ENCODE measurements at regions not wholly inside any gene's neighbourhood (a gene's known extent, or its start where the extent isn't known, plus 50 kb on each side); places are given as distances from the start of the nearest gene placed in this dataset.

DNA sequence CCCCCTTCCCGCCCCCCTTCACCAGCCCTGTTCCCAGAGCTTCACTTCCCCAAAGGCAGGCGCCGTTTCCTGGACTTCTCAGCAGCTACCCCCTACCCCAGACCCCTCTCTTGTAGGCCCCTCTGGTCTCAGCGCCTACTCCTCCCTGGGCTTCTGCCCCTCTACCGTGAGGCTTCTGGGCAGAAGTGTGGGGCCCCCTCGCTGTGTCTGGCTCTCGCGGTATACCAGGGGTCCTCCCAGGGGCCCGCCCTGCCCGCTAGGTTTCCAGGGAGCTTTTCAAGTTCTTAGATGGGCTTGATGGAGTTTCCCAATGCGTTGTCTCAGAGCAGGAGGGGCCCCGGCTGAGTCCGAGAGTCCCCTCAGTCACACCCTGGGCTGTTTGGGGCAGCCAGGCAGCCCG lies 247.1 kb downstream of the SEC14L1 start (continued):
- TF ChIP-seq ZBTB7B (CRISPR knock-in tag; IDR thresholded peaks at IDR 0.05) (no peak), ZNF572 (CRISPR knock-in tag; IDR thresholded peaks at IDR 0.05) (no peak), IKZF1 (IDR thresholded peaks at IDR 0.05) (no peak), FOXP4 (CRISPR knock-in tag; IDR thresholded peaks at IDR 0.05) (0 out of 2 replicates have a peak, but pooled peaks have one; percentile 1), SMYD3 (CRISPR knock-in tag; IDR thresholded peaks at IDR 0.05) (no peak), CEBPZ (IDR thresholded peaks at IDR 0.05; ENCODE audit: low read length) (no peak), RCOR2 (CRISPR knock-in tag; IDR thresholded peaks at IDR 0.05) (no peak), ZNF343 (CRISPR knock-in tag; IDR thresholded peaks at IDR 0.05) (no peak), RFX3 (CRISPR knock-in tag; IDR thresholded peaks at IDR 0.05) (no peak), SAFB2 (CRISPR knock-in tag; IDR thresholded peaks at IDR 0.05; ENCODE audit: borderline replicate concordance, low read depth) (no peak), ZNF720 (CRISPR knock-in tag; IDR thresholded peaks at IDR 0.05) (no peak), AGO2 (optimal IDR thresholded peaks at IDR 0.05; ENCODE audit: low read depth, low read length) (peak; percentile 38), ZNF724P (CRISPR knock-in tag; IDR thresholded peaks at IDR 0.05; ENCODE audit: borderline replicate concordance) (no peak), CCAR2 (optimal IDR thresholded peaks at IDR 0.05; ENCODE audit: low read depth, low read length) (no peak), FOXA1 (IDR thresholded peaks at IDR 0.05) (no peak), FOXA1 (CRISPR knock-in tag; IDR thresholded peaks at IDR 0.05) (no peak), ZNF558 (CRISPR knock-in tag; IDR thresholded peaks at IDR 0.05; ENCODE audit: borderline replicate concordance) (no peak), AGO1 (IDR thresholded peaks at IDR 0.05; ENCODE audit: low read depth, low read length, poor library complexity, severe bottlenecking) (no peak), ZBTB33 (CRISPR knock-in tag; IDR thresholded peaks at IDR 0.05) (peak; percentile 86), EEA1 (CRISPR knock-in tag; IDR thresholded peaks at IDR 0.05; ENCODE audit: borderline replicate concordance) (no peak), ZNF547 (CRISPR knock-in tag; IDR thresholded peaks at IDR 0.05) (no peak), MAFK (conservative IDR thresholded peaks at IDR 0.05 in 1 of 2, IDR thresholded peaks at IDR 0.05 in 1 of 2; ENCODE audit: low read length in 2 of 2) (no peak)
- TF ChIP-seq, protein P1, sequence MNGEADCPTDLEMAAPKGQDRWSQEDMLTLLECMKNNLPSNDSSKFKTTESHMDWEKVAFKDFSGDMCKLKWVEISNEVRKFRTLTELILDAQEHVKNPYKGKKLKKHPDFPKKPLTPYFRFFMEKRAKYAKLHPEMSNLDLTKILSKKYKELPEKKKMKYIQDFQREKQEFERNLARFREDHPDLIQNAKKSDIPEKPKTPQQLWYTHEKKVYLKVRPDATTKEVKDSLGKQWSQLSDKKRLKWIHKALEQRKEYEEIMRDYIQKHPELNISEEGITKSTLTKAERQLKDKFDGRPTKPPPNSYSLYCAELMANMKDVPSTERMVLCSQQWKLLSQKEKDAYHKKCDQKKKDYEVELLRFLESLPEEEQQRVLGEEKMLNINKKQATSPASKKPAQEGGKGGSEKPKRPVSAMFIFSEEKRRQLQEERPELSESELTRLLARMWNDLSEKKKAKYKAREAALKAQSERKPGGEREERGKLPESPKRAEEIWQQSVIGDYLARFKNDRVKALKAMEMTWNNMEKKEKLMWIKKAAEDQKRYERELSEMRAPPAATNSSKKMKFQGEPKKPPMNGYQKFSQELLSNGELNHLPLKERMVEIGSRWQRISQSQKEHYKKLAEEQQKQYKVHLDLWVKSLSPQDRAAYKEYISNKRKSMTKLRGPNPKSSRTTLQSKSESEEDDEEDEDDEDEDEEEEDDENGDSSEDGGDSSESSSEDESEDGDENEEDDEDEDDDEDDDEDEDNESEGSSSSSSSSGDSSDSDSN (CRISPR knock-in tag; IDR thresholded peaks at IDR 0.05), result no peak

Measured in HepG2 (cell line).